Midbrain (tissue), 1 donor: ENCODE measurements at regions not wholly inside any gene's neighbourhood (a gene's known extent, or its start where the extent isn't known, plus 50 kb on each side); places are given as distances from the start of the nearest gene placed in this dataset.
"Not testable (repeated sequence)": the region's sequence is repeated elsewhere in the genome, so short reads cannot be mapped to it uniquely, and the experiment has no call there.

Experiments used
- DNase-seq: peaks from one replicate; lab custom pipeline; 2025; lab: John Stamatoyannopoulos, UW

GRCh38 chr18:49694402-49694801 is 118.9 kb downstream of the ACAA2 start:
- DNase-seq = no peak

GRCh38 chr18:49693717-49694005 is 119.7 kb downstream of the ACAA2 start:
- no peak for DNase-seq

- DNase-seq = no peak
Measured at GRCh38 chr18:49692906-49693716, 120.2 kb downstream of the ACAA2 start.

- DNase-seq = no peak
Measured at GRCh38 chr18:49691177-49691608, 122.1 kb downstream of the ACAA2 start.

- DNase-seq = no peak
Measured at GRCh38 chr18:49690312-49690711, 123.0 kb downstream of the ACAA2 start.

GRCh38 chr18:49685231-49685942 is 123.5 kb downstream of the LIPG start:
- DNase-seq = no peak

GRCh38 chr18:49682803-49683190 is 120.9 kb downstream of the LIPG start:
- DNase-seq = not testable (repeated sequence)

GRCh38 chr18:49682173-49682802 is 120.4 kb downstream of the LIPG start:
- no peak for DNase-seq

- no peak for DNase-seq
Measured at GRCh38 chr18:49681387-49681786, 119.5 kb downstream of the LIPG start.

- no peak for DNase-seq
Measured at GRCh38 chr18:49678440-49678839, 116.6 kb downstream of the LIPG start.

- no peak for DNase-seq
Measured at GRCh38 chr18:49677762-49678413, 116.0 kb downstream of the LIPG start.

- DNase-seq = no peak
Measured at GRCh38 chr18:49677081-49677480, 115.2 kb downstream of the LIPG start.

- no peak for DNase-seq
Measured at GRCh38 chr18:49673281-49673680, 111.4 kb downstream of the LIPG start.

- no peak for DNase-seq
Measured at GRCh38 chr18:49672853-49673252, 111.0 kb downstream of the LIPG start.

GRCh38 chr18:49669403-49669802 is 107.5 kb downstream of the LIPG start:
- no peak for DNase-seq

- peak; percentile 44 for DNase-seq
Measured at GRCh38 chr18:49668574-49669275, 106.9 kb downstream of the LIPG start.

GRCh38 chr18:49667462-49667861 is 105.6 kb downstream of the LIPG start:
- DNase-seq = no peak

GRCh38 chr18:49666045-49666775 is 104.4 kb downstream of the LIPG start:
- DNase-seq = no peak

- DNase-seq = no peak
Measured at GRCh38 chr18:49663899-49664890, 102.3 kb downstream of the LIPG start.

GRCh38 chr18:49662506-49662905 is 100.6 kb downstream of the LIPG start:
- DNase-seq = no peak
